GM12878 (cell line): ENCODE measurements at regions not wholly inside any gene's neighbourhood (a gene's known extent, or its start where the extent isn't known, plus 50 kb on each side); places are given as distances from the start of the nearest gene placed in this dataset.

Experiments
- ATAC-seq: fragments of 200-7000 bp; cut with Tn5 transposase; 3 replicates; pipeline ENCODE4 v1.9.1; 2020; ENCODE audit warnings: mild to moderate bottlenecking, moderate library complexity
- BruUV-seq: library from RNA; stranded (reverse); fragments of 400-500 nt; replicated peaks from 2 replicates; lab custom pipeline; 2021; lab: Mats Ljungman, UMichigan
- CTCF ChIA-PET: fragments of 300-600 bp; sonication (Branson Sonifier 250); formaldehyde crosslinking; extraction: SDS; loops from one replicate; lab custom pipeline; 2021; ENCODE audit warnings: inconsistent platforms; lab: Yijun Ruan, JAX
- POLR2A ChIA-PET: fragments of 350-600 bp; formaldehyde crosslinking; extraction: SDS; loops from one replicate; lab custom pipeline; 2021; ENCODE audit warnings: inconsistent platforms; lab: Charles Lee
- RAD21 ChIA-PET: fragments of 300-600 bp; sonication (Branson Sonifier 250); formaldehyde crosslinking; loops from one replicate; lab custom pipeline; 2023; ENCODE audit warnings: antibody characterized with exemption; ENCODE audit not compliant: unreplicated experiment; lab: Charles Lee
- SMC1A ChIA-PET: fragments of 300-600 bp; sonication (Branson Sonifier 250); formaldehyde crosslinking; loops from one replicate; lab custom pipeline; 2023; ENCODE audit not compliant: unreplicated experiment, uncharacterized antibody; lab: Charles Lee
- DNase-seq: peaks from one replicate; pipeline ENCODE4 v3.0.0-alpha.2; 2011; ENCODE audit warnings: low read depth, low spot score
- FAIRE-seq: peaks from 3 replicates; lab custom pipeline; 2011; peaks lifted over from hg19 to GRCh38; lab: Jason Lieb, UNC
- H2AFZ ChIP-seq: 2 replicates; pipeline ENCODE4 v1.6.0; 2011; ENCODE audit warnings: low read depth, low read length, control low read depth; ENCODE audit not compliant: control insufficient read depth
- H3K27ac ChIP-seq: 2 replicates; pipeline ENCODE4 v1.5.1; 2011; ENCODE audit warnings: control low read depth; ENCODE audit not compliant: control insufficient read depth, insufficient read depth
- H3K27me3 ChIP-seq, 2 experiments: replicated peaks in 1 of 2; 2 replicates each; pipeline versions ENCODE4 v1.6.0 to v1.6.1; 2011; ENCODE audit warnings: low read length in 1 of 2; ENCODE audit not compliant: control insufficient read depth in 2 of 2, insufficient read depth in 2 of 2
- H3K36me3 ChIP-seq, 2 experiments: 2 replicates each; pipeline ENCODE4 v1.5.1; 2011; ENCODE audit warnings: low read length in 1 of 2; ENCODE audit not compliant: control insufficient read depth in 2 of 2, insufficient read depth in 2 of 2
- H3K4me1 ChIP-seq: 2 replicates; pipeline ENCODE4 v1.6.1; 2011; ENCODE audit warnings: mild to moderate bottlenecking, low read length, moderate library complexity, mixed read lengths; ENCODE audit not compliant: control insufficient read depth, insufficient read depth
- H3K4me2 ChIP-seq: 2 replicates; pipeline ENCODE4 v1.6.0; 2011; ENCODE audit warnings: control low read depth; ENCODE audit not compliant: control insufficient read depth, insufficient read depth
- H3K4me3 ChIP-seq: fragments of 200-600 bp; sonication (generic); 2 replicates; pipeline ENCODE4 v1.5.1; 2016
- H3K79me2 ChIP-seq: 2 replicates; pipeline ENCODE4 v1.6.0; 2011; ENCODE audit warnings: low read length; ENCODE audit not compliant: control insufficient read depth, insufficient read depth
- H3K9ac ChIP-seq: 2 replicates; pipeline ENCODE4 v1.8.0; 2011; ENCODE audit warnings: low read length, control low read depth, mixed read lengths; ENCODE audit not compliant: control insufficient read depth, insufficient read depth
- H3K9me3 ChIP-seq: replicated peaks from 3 replicates; pipeline ENCODE4 v1.5.1; 2011; ENCODE audit warnings: mild to moderate bottlenecking, low read length; ENCODE audit not compliant: control insufficient read depth, insufficient read depth
- H4K20me1 ChIP-seq: 2 replicates; pipeline ENCODE4 v1.6.0; 2011; ENCODE audit not compliant: control insufficient read depth, insufficient read depth
- BACH1 ChIP-seq: fragments of 450-650 bp; IDR thresholded peaks from 2 replicates; pipeline ENCODE4 v1.6.1; 2017; ENCODE audit warnings: mild to moderate bottlenecking, borderline replicate concordance
- CEBPB ChIP-seq, 2 experiments: fragments of 150-350 bp in 1 of 2; IDR thresholded peaks; 2 replicates each; pipeline ENCODE4 v1.6.1; 2012 to 2014; ENCODE audit warnings: low read depth in 2 of 2, low read length in 2 of 2, borderline replicate concordance in 1 of 2, inconsistent platforms in 1 of 2
- CEBPZ ChIP-seq: fragments of 150-350 bp; IDR thresholded peaks from 2 replicates; pipeline ENCODE4 v1.6.1; 2016; ENCODE audit warnings: low read depth, low read length
- CREM ChIP-seq: IDR thresholded peaks from 2 replicates; pipeline ENCODE4 v1.6.1; 2014; ENCODE audit warnings: antibody characterized with exemption, low read depth
- GATAD2B ChIP-seq: fragments of 450-650 bp; conservative IDR thresholded peaks from 2 replicates; pipeline ENCODE4 v1.6.1; 2017; ENCODE audit warnings: low read depth, mild to moderate bottlenecking, moderate library complexity
- MXI1 ChIP-seq: fragments of 150-350 bp; IDR thresholded peaks from 2 replicates; pipeline ENCODE4 v1.6.1; 2011; ENCODE audit warnings: low read depth, mild to moderate bottlenecking, inconsistent platforms, low read length, improper control_type of control experiment
- SMARCA5 ChIP-seq: fragments of 450-650 bp; IDR thresholded peaks from 2 replicates; pipeline ENCODE4 v1.6.1; 2017; ENCODE audit warnings: mild to moderate bottlenecking
- STAT3 ChIP-seq: IDR thresholded peaks from 2 replicates; pipeline ENCODE4 v1.6.1; 2011; ENCODE audit warnings: low read depth, low read length, improper control_type of control experiment
- SUPT20H ChIP-seq: IDR thresholded peaks from 2 replicates; pipeline ENCODE4 v1.6.1; 2011; ENCODE audit warnings: low read depth, mild to moderate bottlenecking, low read length, moderate library complexity, borderline replicate concordance; ENCODE audit not compliant: control insufficient read depth
- WGBS: methylation state at CpG from one replicate; pipeline ENCODE4 v1.1.6; 2016; ENCODE audit warnings: low lambda C conversion rate; ENCODE audit not compliant: insufficient replicate concordance, insufficient coverage; ENCODE audit errors: missing lambda C conversion rate; 5-methylcytosine and 5-hydroxymethylcytosine counted together
- in situ Hi-C: fragments of 300-500 bp; cut with MboI; formaldehyde crosslinking; loops from 9 replicates; pipeline ENCODE4 v1.14.3; 2018; ENCODE audit warnings: mixed read lengths
- intact Hi-C: fragments of 100-400 bp; cut with micrococcal nuclease; formaldehyde crosslinking; loops from one replicate; pipeline ENCODE4 v1.14.2; 2022; ENCODE audit not compliant: unreplicated experiment

- TF ChIP-seq CEBPZ (no peak), STAT3 (no peak)
These were observed 501.9 kb downstream of the TMEM135 start (continued) for GRCh38 chr11:87539596-87539995.

- Histone ChIP-seq H2AFZ (no peak overlapping the region), H3K27me3 (no peaks in the 10 kb centered on the region), H3K9me3 (no peaks in the 10 kb centered on the region), H3K79me2 (no peaks in the 10 kb centered on the region), H3K27ac (no peak overlapping the region), H3K4me3 (no peak overlapping the region), H3K9ac (no peak overlapping the region), H3K4me1 (no peaks in the 10 kb centered on the region), H3K36me3 (no peaks in the 10 kb centered on the region), H3K4me2 (no peak overlapping the region), H4K20me1 (no peaks in the 10 kb centered on the region)
- SMC1A ChIA-PET = interaction anchor here (1.1 kb wide), 1 partner anchor 62 kb away, joined by 3 read pairs; no protein-coding TSS in a partner anchor
- no TSS peak for BruUV-seq
- RAD21 ChIA-PET = no interaction called here
- in situ Hi-C loops (no loop called here), intact Hi-C loops (no loop called here)
- DNase-seq = no peak
- no peak for ATAC-seq
- TF ChIP-seq CREM = no peak
- TF ChIP-seq GATAD2B = no peak
- no peak for TF ChIP-seq CEBPB (IDR thresholded peaks at IDR 0.05; ENCODE audit: borderline replicate concordance in 1 of 2, low read depth in 2 of 2, low read length in 2 of 2)
- TF ChIP-seq MXI1 = no peak
- no peak for TF ChIP-seq BACH1
- no peak for TF ChIP-seq SMARCA5
- TF ChIP-seq SUPT20H = no peak
- no peak for FAIRE-seq
- POLR2A ChIA-PET = no interaction called here
- CTCF ChIA-PET = no interaction called here
- 36% methylated on average over 4 of the region's 4 CpGs for whole genome bisulfite sequencing
These were observed 498.8 kb downstream of the TMEM135 start for GRCh38 chr11:87536565-87536964.
